Gastrocnemius medialis (tissue), 4 donors: ENCODE measurements at regions not wholly inside any gene's neighbourhood (a gene's known extent, or its start where the extent isn't known, plus 50 kb on each side); places are given as distances from the start of the nearest gene placed in this dataset.

Experiments
- CTCF ChIP-seq, 5 experiments: fragments of 450-650 bp in 3 of 5; fragments of 200-600 bp in 2 of 5; sonication (generic) in 2 of 5; IDR thresholded peaks in 4 of 5; conservative IDR thresholded peaks in 1 of 5; 1 replicate in 4 of 5; 2 replicates in 1 of 5; pipeline ENCODE4 v1.5.1; 2016 to 2019; ENCODE audit warnings: antibody characterized with exemption in 5 of 5, mild to moderate bottlenecking in 3 of 5, moderate library complexity in 3 of 5
- POLR2A ChIP-seq, 2 donors: fragments of 450-650 bp; IDR thresholded peaks; one replicate each; pipeline ENCODE4 v1.6.1; 2017; ENCODE audit warnings: antibody characterized with exemption in 2 of 2, mild to moderate bottlenecking in 2 of 2, moderate library complexity in 2 of 2

GRCh38 chr4:124025428-124025827 lies 628.8 kb downstream of the SPRY1 start:
- TF ChIP-seq CTCF (IDR thresholded peaks at IDR 0.05 in 4 of 5, conservative IDR thresholded peaks at IDR 0.05 in 1 of 5) = no peak
- no peak for TF ChIP-seq POLR2A (IDR thresholded peaks at IDR 0.05)
